ENCODE measurements at regions not wholly inside any gene's neighbourhood (a gene's known extent, or its start where the extent isn't known, plus 50 kb on each side); places are given as distances from the start of the nearest gene placed in this dataset.
A peak's percentile ranks its signal among the peaks of the same experiment; 100 is the strongest.
"Not testable (repeated sequence)": the region's sequence is repeated elsewhere in the genome, so short reads cannot be mapped to it uniquely, and the experiment has no call there.

- H4K20me1 ChIP-seq (replicated peaks; ENCODE audit: insufficient read depth); H3K4me3 Mint-ChIP-seq; H3K27ac Mint-ChIP-seq; H3K9me2 ChIP-seq (ENCODE audit: insufficient read depth); H3K27me3 ChIP-seq (ENCODE audit: insufficient read depth); H3K4me3 ChIP-seq; H3K4me1 ChIP-seq (ENCODE audit: insufficient read depth); H3K79me2 ChIP-seq (replicated peaks; ENCODE audit: insufficient read depth); H3K36me3 ChIP-seq (ENCODE audit: insufficient read depth); H3K27ac ChIP-seq (ENCODE audit: low read depth); H3K4me1 Mint-ChIP-seq; H3K4me2 ChIP-seq; H3K27me3 Mint-ChIP-seq (ENCODE audit: insufficient read depth, low read depth, poor library complexity); ATAC-seq; DNase-seq (ENCODE audit: low spot score); H2AFZ ChIP-seq; H3F3A ChIP-seq (replicated peaks; ENCODE audit: low read depth): not testable (repeated sequence)
- Mint-ChIP-seq H3K9me3 (peaks cover 98% of the 10 kb centered on the region), H3K36me3 (ENCODE audit: low read depth) (peaks cover 28% of the 10 kb centered on the region)
These were observed 984.3 kb downstream of the AACS start for GRCh38 chr12:126049501-126049900.

GRCh38 chr12:126051611-126052107 lies 986.4 kb downstream of the AACS start:
- H3K36me3 Mint-ChIP-seq (ENCODE audit: low read depth) = peaks cover 29% of the 10 kb centered on the region
- Histone ChIP-seq H3F3A (replicated peaks; ENCODE audit: low read depth) (no peaks in the 10 kb centered on the region), H3K4me2 (no peak overlapping the region), H3K36me3 (ENCODE audit: insufficient read depth) (no peaks in the 10 kb centered on the region), H3K27me3 (ENCODE audit: insufficient read depth) (no peaks in the 10 kb centered on the region), H3K27ac (ENCODE audit: low read depth) (no peak overlapping the region), H3K79me2 (replicated peaks; ENCODE audit: insufficient read depth) (no peaks in the 10 kb centered on the region), H3K4me1 (ENCODE audit: insufficient read depth) (no peaks in the 10 kb centered on the region), H3K4me3 (no peak overlapping the region), H3K9me2 (ENCODE audit: insufficient read depth) (no peaks in the 10 kb centered on the region), H4K20me1 (replicated peaks; ENCODE audit: insufficient read depth) (no peaks in the 10 kb centered on the region), H2AFZ (no peak overlapping the region)
- H3K27me3 Mint-ChIP-seq (ENCODE audit: insufficient read depth, low read depth, poor library complexity) = peaks cover 3% of the 10 kb centered on the region
- no peak overlapping the region for H3K4me3 Mint-ChIP-seq
- no peaks in the 10 kb centered on the region for H3K4me1 Mint-ChIP-seq
- H3K9me3 Mint-ChIP-seq = peaks cover 98% of the 10 kb centered on the region
- TF ChIP-seq ZNF114 (CRISPR knock-in tag; IDR thresholded peaks at IDR 0.05) = no peak
- TF ChIP-seq EZH2 (IDR thresholded peaks at IDR 0.05; ENCODE audit: low read depth, unreplicated experiment) = no peak
- no peak for TF ChIP-seq ETS1 (IDR thresholded peaks at IDR 0.05)
- TF ChIP-seq REST (IDR thresholded peaks at IDR 0.05; ENCODE audit: unreplicated experiment) = no peak
- TF ChIP-seq, protein P1, sequence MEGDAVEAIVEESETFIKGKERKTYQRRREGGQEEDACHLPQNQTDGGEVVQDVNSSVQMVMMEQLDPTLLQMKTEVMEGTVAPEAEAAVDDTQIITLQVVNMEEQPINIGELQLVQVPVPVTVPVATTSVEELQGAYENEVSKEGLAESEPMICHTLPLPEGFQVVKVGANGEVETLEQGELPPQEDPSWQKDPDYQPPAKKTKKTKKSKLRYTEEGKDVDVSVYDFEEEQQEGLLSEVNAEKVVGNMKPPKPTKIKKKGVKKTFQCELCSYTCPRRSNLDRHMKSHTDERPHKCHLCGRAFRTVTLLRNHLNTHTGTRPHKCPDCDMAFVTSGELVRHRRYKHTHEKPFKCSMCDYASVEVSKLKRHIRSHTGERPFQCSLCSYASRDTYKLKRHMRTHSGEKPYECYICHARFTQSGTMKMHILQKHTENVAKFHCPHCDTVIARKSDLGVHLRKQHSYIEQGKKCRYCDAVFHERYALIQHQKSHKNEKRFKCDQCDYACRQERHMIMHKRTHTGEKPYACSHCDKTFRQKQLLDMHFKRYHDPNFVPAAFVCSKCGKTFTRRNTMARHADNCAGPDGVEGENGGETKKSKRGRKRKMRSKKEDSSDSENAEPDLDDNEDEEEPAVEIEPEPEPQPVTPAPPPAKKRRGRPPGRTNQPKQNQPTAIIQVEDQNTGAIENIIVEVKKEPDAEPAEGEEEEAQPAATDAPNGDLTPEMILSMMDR (conservative IDR thresholded peaks at IDR 0.05; ENCODE audit: low read depth in 2 of 2) = peak in 1 of 2 experiments; percentile 21; a peak in 1 of 4 replicates
- no peak for TF ChIP-seq NANOG (IDR thresholded peaks at IDR 0.05; ENCODE audit: borderline replicate concordance)
- H3K27ac Mint-ChIP-seq = no peak overlapping the region
- ATAC-seq (no peak), DNase-seq (ENCODE audit: low spot score) (peak; percentile 4)
